Fibroblast of the conjunctiva (primary cell): ENCODE measurements at regions not wholly inside any gene's neighbourhood (a gene's known extent, or its start where the extent isn't known, plus 50 kb on each side); places are given as distances from the start of the nearest gene placed in this dataset.
"Not testable (repeated sequence)": the region's sequence is repeated elsewhere in the genome, so short reads cannot be mapped to it uniquely, and the experiment has no call there.

Experiments
- DNase-seq: peaks from one replicate; pipeline ENCODE4 v3.0.0-alpha.2; 2010; ENCODE audit warnings: low read depth

DNA sequence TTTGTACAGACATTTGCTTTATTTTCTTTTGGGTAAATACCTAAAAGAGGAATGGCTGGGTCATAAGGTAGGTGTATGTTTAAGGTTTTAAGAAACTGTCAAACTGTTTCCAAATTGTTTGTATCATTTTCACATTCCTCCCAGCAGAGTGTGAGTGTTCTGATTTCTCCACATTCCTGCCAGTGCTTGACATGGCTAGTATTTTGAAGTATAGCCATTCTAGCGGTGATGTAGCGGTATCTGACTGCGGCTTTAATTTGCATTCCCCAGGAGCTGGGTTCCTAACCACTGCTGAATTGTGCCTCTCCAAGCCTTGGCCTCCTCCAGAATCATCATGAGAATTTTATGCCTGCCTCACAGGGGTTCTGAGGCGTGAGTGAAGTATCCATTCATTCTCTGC lies 61.8 kb upstream of the ARL4C start:
- DNase-seq = no peak

DNA sequence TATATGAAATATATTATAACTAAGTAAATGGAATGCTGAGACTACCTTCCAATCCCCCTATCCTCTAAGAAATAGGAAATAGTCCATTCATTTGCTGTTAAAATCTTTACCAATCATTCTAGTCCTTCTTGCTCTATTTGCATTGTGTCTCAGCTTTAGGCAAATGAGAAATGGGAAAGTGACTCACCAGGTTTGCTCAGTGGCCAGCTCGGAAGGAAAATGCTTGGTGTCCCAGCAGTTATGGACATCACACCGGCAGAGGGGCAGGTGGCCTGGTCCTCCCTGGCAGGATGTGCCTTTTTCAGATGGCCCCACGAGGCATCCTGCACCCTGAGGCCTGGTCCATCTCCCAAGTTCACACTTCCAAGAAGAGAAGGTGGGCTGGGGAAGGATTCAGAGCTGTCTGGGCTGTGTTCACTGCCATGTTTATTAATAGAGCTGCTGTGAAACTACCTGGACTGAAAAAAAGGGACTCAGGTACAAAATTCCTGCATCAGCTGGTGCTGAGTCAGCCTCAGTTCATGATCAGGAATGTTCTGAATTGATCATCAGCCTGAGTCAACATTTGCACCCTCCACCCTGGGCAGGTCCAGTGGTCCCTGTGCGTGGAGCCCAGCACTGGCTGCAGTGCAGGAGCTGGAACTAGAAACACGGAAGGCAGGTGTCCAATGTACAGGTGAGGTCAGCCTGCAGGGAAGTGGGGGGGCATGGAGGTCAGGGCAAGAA lies 60.1 kb upstream of the ARL4C start:
- no peak for DNase-seq

- DNase-seq = no peak
Measured at GRCh38 chr2:234555616-234556249, 58.9 kb upstream of the ARL4C start.

DNA sequence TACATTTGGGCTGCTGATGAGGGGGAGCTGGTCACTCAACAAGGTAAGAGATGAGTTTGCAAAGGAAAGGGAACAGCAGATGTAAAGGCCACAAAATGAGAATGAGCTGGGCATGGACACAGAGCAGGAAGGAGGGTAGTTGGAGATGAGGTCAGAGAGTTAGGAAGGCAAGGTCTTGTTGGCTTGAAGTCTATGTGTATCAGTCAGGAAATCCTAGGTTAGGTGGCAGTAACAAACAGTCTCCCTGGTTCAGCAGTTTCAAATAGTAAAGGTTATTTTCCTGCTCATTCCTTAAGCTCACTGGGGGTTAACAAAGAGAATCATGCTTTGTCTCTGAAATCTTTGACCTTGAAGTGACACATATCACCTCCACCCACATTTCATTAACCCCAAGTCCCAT lies 58.3 kb upstream of the ARL4C start:
- DNase-seq = no peak

GRCh38 chr2:234553223-234553622 lies 56.3 kb upstream of the ARL4C start:
- DNase-seq = not testable (repeated sequence)

- peak; percentile 47 for DNase-seq
Measured at GRCh38 chr2:234550511-234551107, 53.7 kb upstream of the ARL4C start.

- no peak for DNase-seq
Measured at GRCh38 chr2:234550056-234550455, 53.2 kb upstream of the ARL4C start.

DNA sequence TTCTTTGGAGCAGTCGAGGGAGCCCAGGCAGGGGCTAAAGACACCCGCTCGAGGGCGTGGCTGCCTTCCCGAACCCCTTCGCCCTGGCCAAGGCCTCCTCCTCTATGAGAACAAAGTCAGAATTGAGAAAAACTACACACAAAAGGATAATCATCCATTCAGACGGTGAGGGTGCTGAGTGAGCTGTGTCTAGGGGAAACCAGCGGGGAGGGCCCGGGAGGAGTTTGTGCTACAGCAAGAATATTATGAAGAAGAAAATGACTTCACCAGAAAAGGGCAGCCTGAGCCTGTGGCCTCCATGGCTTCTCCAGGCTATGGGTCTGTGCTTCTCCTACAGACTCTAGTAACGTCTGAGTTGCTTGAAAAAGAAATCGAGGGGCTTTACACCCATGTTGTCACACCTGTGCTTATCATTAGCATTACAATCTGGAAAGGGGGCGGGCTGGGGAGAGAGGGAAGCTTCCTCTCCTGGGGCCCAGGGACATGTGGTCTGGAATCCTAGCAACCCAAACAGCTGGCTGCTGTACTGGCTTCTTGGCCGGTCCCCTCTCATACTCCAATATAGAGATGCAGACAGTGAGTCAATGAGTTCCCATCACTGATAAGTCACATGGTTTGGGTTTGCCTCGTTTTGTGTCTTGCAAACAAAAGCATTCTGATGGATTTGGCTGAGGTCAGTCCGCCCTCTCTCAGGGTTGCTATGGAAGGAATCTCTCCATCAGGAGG lies 52.0 kb upstream of the ARL4C start:
- DNase-seq = no peak

- no peak for DNase-seq
Measured at GRCh38 chr2:234546770-234547169, 49.9 kb upstream of the ARL4C start.
